Mucosa of gallbladder (tissue), 1 donor: ENCODE measurements at regions not wholly inside any gene's neighbourhood (a gene's known extent, or its start where the extent isn't known, plus 50 kb on each side); places are given as distances from the start of the nearest gene placed in this dataset.

Experiments
- DNase-seq: peaks from one replicate; pipeline ENCODE4 v3.0.0-alpha.2; 2020; ENCODE audit warnings: low spot score
- donor health status: DM: no; HTN: no; CAD: no.

GRCh38 chr4:171162478-171162877, 650.7 kb upstream of the GALNTL6 start:
- peak; percentile 28 for DNase-seq

GRCh38 chr4:171157462-171158082, 655.6 kb upstream of the GALNTL6 start:
- DNase-seq: no peak

GRCh38 chr4:171142639-171143038, 670.6 kb upstream of the GALNTL6 start:
- no peak for DNase-seq

GRCh38 chr4:171142045-171142444, 671.2 kb upstream of the GALNTL6 start:
- no peak for DNase-seq

GRCh38 chr4:171130256-171130801, 682.9 kb upstream of the GALNTL6 start:
- peak; percentile 17 for DNase-seq

GRCh38 chr4:171118091-171118490, 695.1 kb upstream of the GALNTL6 start:
- no peak for DNase-seq

GRCh38 chr4:171117457-171117856, 695.7 kb upstream of the GALNTL6 start:
- no peak for DNase-seq

GRCh38 chr4:171101845-171102244, 711.4 kb upstream of the GALNTL6 start:
- DNase-seq: no peak

GRCh38 chr4:171087089-171087488, 726.1 kb upstream of the GALNTL6 start:
- no peak for DNase-seq

GRCh38 chr4:171067422-171067821, 745.8 kb upstream of the GALNTL6 start:
- no peak for DNase-seq

- DNase-seq: no peak
These were observed 763.8 kb upstream of the GALNTL6 start for GRCh38 chr4:171049380-171049779.

GRCh38 chr4:171042989-171043524, 770.1 kb upstream of the GALNTL6 start:
- no peak for DNase-seq

GRCh38 chr4:171035909-171036308, 777.3 kb upstream of the GALNTL6 start:
- DNase-seq: no peak

- DNase-seq: no peak
These were observed 781.9 kb upstream of the GALNTL6 start for GRCh38 chr4:171031338-171031737.

- DNase-seq: no peak
These were observed 787.4 kb upstream of the GALNTL6 start for GRCh38 chr4:171025776-171026175.

GRCh38 chr4:171025343-171025742, 787.9 kb upstream of the GALNTL6 start:
- no peak for DNase-seq

GRCh38 chr4:171024720-171025303, 788.4 kb upstream of the GALNTL6 start:
- no peak for DNase-seq

GRCh38 chr4:171022824-171023230, 790.4 kb upstream of the GALNTL6 start:
- DNase-seq: no peak

GRCh38 chr4:171017593-171017992, 795.6 kb upstream of the GALNTL6 start:
- DNase-seq: no peak

- no peak for DNase-seq
These were observed 797.1 kb upstream of the GALNTL6 start for GRCh38 chr4:171016145-171016544.

- no peak for DNase-seq
These were observed 797.8 kb upstream of the GALNTL6 start for GRCh38 chr4:171015441-171015840.

GRCh38 chr4:171007618-171008390, 805.4 kb upstream of the GALNTL6 start:
- DNase-seq: no peak

GRCh38 chr4:171002246-171002645, 811.0 kb upstream of the GALNTL6 start:
- DNase-seq: no peak
